Liver (tissue), 7 donors: ENCODE measurements at regions not wholly inside any gene's neighbourhood (a gene's known extent, or its start where the extent isn't known, plus 50 kb on each side); places are given as distances from the start of the nearest gene placed in this dataset.

Experiments
- DNase-seq: peaks from one replicate; pipeline ENCODE4 v3.0.0-alpha.2; 2017; ENCODE audit warnings: low spot score
- H3K27ac ChIP-seq, 2 donors: one replicate each; pipeline ENCODE4 v1.7.0; 2013; ENCODE audit warnings: inconsistent platforms in 2 of 2, low read length in 2 of 2, control low read depth in 1 of 2, low read depth in 1 of 2, mild to moderate bottlenecking in 1 of 2
- H3K27me3 ChIP-seq, 4 donors: one replicate each; pipeline versions ENCODE4 v1.6.1 to v1.7.0; 2013; ENCODE audit warnings: low read length in 3 of 4, inconsistent platforms in 1 of 4, mild to moderate bottlenecking in 1 of 4, moderate library complexity in 1 of 4; ENCODE audit not compliant: control insufficient read depth in 4 of 4, insufficient read depth in 4 of 4
- H3K36me3 ChIP-seq, 4 donors: one replicate each; pipeline versions ENCODE4 v1.6.1 to v1.7.0; 2013; ENCODE audit warnings: low read length in 3 of 4, mild to moderate bottlenecking in 3 of 4, low read depth in 1 of 4, moderate library complexity in 1 of 4; ENCODE audit not compliant: control insufficient read depth in 4 of 4, insufficient read depth in 3 of 4
- H3K4me1 ChIP-seq, 4 donors: one replicate each; pipeline versions ENCODE4 v1.6.1 to v1.7.0; 2013; ENCODE audit warnings: low read length in 3 of 4, mild to moderate bottlenecking in 3 of 4, moderate library complexity in 1 of 4; ENCODE audit not compliant: control insufficient read depth in 4 of 4, insufficient read depth in 4 of 4
- H3K4me3 ChIP-seq, 3 donors: one replicate each; pipeline versions ENCODE4 v1.6.1 to v1.7.0; 2013; ENCODE audit warnings: low read length in 3 of 3, control low read depth in 1 of 3, low read depth in 1 of 3, mild to moderate bottlenecking in 1 of 3
- H3K9ac ChIP-seq, 2 donors: one replicate each; pipeline ENCODE4 v1.7.0; 2013; ENCODE audit warnings: low read length in 2 of 2, mild to moderate bottlenecking in 2 of 2, moderate library complexity in 2 of 2, control low read depth in 1 of 2, low read depth in 1 of 2
- H3K9me3 ChIP-seq, 4 donors: one replicate each; pipeline versions ENCODE4 v1.6.1 to v1.7.0; 2013; ENCODE audit warnings: low read length in 3 of 4; ENCODE audit not compliant: control insufficient read depth in 4 of 4
- ATF3 ChIP-seq: IDR thresholded peaks from 2 replicates; pipeline ENCODE4 v1.6.1; 2016; ENCODE audit warnings: antibody characterized with exemption
- EGR1 ChIP-seq, 2 donors: IDR thresholded peaks; 2 replicates each; pipeline ENCODE4 v1.6.1; 2016 to 2018; ENCODE audit warnings: antibody characterized with exemption in 2 of 2, low read depth in 2 of 2
- FOXA1 ChIP-seq: IDR thresholded peaks from 2 replicates; pipeline ENCODE4 v1.6.1; 2016; ENCODE audit warnings: antibody characterized with exemption
- FOXA2 ChIP-seq: IDR thresholded peaks from 2 replicates; pipeline ENCODE4 v1.6.1; 2016; ENCODE audit warnings: antibody characterized with exemption
- GABPA ChIP-seq, 2 donors: IDR thresholded peaks in 1 of 2; conservative IDR thresholded peaks in 1 of 2; 2 replicates each; pipeline ENCODE4 v1.6.1; 2016; ENCODE audit warnings: antibody characterized with exemption in 2 of 2, mild to moderate bottlenecking in 1 of 2, moderate library complexity in 1 of 2
- HNF4A ChIP-seq, 2 donors: conservative IDR thresholded peaks; 2 replicates each; pipeline ENCODE4 v1.6.1; 2016; ENCODE audit warnings: antibody characterized with exemption in 2 of 2, mild to moderate bottlenecking in 2 of 2
- HNF4G ChIP-seq: IDR thresholded peaks from 2 replicates; pipeline ENCODE4 v1.6.1; 2016; ENCODE audit warnings: antibody characterized with exemption
- JUND ChIP-seq, 2 donors: IDR thresholded peaks; 2 replicates each; pipeline ENCODE4 v1.6.1; 2016; ENCODE audit warnings: antibody characterized with exemption in 2 of 2
- MAX ChIP-seq: IDR thresholded peaks from 2 replicates; pipeline ENCODE4 v1.6.1; 2016; ENCODE audit warnings: antibody characterized with exemption
- NR2F2 ChIP-seq: IDR thresholded peaks from 2 replicates; pipeline ENCODE4 v1.6.1; 2016; ENCODE audit warnings: antibody characterized with exemption
- RAD21 ChIP-seq, 2 donors: IDR thresholded peaks; 2 replicates each; pipeline ENCODE4 v1.6.1; 2016; ENCODE audit warnings: antibody characterized with exemption in 2 of 2, mild to moderate bottlenecking in 2 of 2
- RXRA ChIP-seq, 2 donors: IDR thresholded peaks; 2 replicates each; pipeline ENCODE4 v1.6.1; 2017 to 2018; ENCODE audit warnings: antibody characterized with exemption in 2 of 2, mild to moderate bottlenecking in 1 of 2
- SP1 ChIP-seq: IDR thresholded peaks from 2 replicates; pipeline ENCODE4 v1.6.1; 2018; ENCODE audit warnings: antibody characterized with exemption, mild to moderate bottlenecking
- TAF1 ChIP-seq: conservative IDR thresholded peaks from 2 replicates; pipeline ENCODE4 v1.6.1; 2016; ENCODE audit warnings: antibody characterized with exemption, mild to moderate bottlenecking
- YY1 ChIP-seq: IDR thresholded peaks from 2 replicates; pipeline ENCODE4 v1.6.1; 2016; ENCODE audit warnings: antibody characterized with exemption, mild to moderate bottlenecking
- ZBTB33 ChIP-seq: IDR thresholded peaks from 2 replicates; pipeline ENCODE4 v1.6.1; 2016; ENCODE audit warnings: antibody characterized with exemption
- WGBS: extraction: QIAGEN DNeasy Blood & Tissue Kit; methylation state at CpG from one replicate; pipeline ENCODE4 v1.1.7; 2013; 5-methylcytosine and 5-hydroxymethylcytosine counted together
- TF ChIP-seq, protein P1 (sequence below): IDR thresholded peaks from 2 replicates; pipeline ENCODE4 v1.6.1; 2016; ENCODE audit warnings: antibody characterized with exemption, mild to moderate bottlenecking
- donor health status: healthy.
- donor health status: healthy.
- donor health status: healthy.
- donor health status: healthy.

DNA sequence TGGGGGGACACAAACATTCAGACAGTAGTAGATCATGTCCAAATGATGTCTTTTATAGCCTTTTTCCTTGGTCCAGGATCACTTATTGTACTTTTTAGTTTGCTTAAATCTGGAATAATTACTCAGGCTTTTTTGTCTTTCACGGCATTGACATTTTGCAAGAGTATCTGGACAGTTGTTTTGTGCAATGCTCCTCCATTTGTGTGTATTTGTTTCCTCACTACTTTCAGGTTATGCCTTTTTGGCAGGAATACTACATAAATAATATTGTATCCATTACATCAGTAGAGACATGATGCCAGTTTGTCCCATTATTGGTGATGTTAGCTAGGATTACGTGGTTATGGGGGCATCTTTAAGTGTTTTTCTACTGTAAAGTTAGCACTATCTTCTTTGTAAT lies 238.3 kb downstream of the MAN2A1 start:
- 59% methylated on average over 2 of the region's 2 CpGs for WGBS
- Histone ChIP-seq H3K27me3 (no peaks in the 10 kb centered on the region), H3K9me3 (no peaks in the 10 kb centered on the region), H3K4me3 (no peak overlapping the region), H3K36me3 (no peaks in the 10 kb centered on the region), H3K27ac (no peak overlapping the region), H3K4me1 (peaks cover 0 to 9% (median 0%) of the 10 kb centered on the region in 4 donors), H3K9ac (no peak overlapping the region)
- no peak for DNase-seq
- TF ChIP-seq HNF4G = no peak
- no peak for TF ChIP-seq MAX
- TF ChIP-seq, protein P1, sequence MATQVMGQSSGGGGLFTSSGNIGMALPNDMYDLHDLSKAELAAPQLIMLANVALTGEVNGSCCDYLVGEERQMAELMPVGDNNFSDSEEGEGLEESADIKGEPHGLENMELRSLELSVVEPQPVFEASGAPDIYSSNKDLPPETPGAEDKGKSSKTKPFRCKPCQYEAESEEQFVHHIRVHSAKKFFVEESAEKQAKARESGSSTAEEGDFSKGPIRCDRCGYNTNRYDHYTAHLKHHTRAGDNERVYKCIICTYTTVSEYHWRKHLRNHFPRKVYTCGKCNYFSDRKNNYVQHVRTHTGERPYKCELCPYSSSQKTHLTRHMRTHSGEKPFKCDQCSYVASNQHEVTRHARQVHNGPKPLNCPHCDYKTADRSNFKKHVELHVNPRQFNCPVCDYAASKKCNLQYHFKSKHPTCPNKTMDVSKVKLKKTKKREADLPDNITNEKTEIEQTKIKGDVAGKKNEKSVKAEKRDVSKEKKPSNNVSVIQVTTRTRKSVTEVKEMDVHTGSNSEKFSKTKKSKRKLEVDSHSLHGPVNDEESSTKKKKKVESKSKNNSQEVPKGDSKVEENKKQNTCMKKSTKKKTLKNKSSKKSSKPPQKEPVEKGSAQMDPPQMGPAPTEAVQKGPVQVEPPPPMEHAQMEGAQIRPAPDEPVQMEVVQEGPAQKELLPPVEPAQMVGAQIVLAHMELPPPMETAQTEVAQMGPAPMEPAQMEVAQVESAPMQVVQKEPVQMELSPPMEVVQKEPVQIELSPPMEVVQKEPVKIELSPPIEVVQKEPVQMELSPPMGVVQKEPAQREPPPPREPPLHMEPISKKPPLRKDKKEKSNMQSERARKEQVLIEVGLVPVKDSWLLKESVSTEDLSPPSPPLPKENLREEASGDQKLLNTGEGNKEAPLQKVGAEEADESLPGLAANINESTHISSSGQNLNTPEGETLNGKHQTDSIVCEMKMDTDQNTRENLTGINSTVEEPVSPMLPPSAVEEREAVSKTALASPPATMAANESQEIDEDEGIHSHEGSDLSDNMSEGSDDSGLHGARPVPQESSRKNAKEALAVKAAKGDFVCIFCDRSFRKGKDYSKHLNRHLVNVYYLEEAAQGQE = no peak
- TF ChIP-seq RAD21 (IDR thresholded peaks at IDR 0.05) = peak; percentile 5 to 44
- TF ChIP-seq NR2F2 = no peak
- peak; percentile 76 for TF ChIP-seq YY1
- no peak for TF ChIP-seq ZBTB33

GRCh38 chr5:109928811-109929210 lies 239.1 kb downstream of the MAN2A1 start:
- TF ChIP-seq GABPA (IDR thresholded peaks at IDR 0.05 in 1 of 2, conservative IDR thresholded peaks at IDR 0.05 in 1 of 2) (no peak), RAD21 (IDR thresholded peaks at IDR 0.05) (no peak), YY1 (no peak), NR2F2 (no peak), ZBTB33 (no peak), ATF3 (no peak), MAX (no peak), FOXA1 (no peak), HNF4A (conservative IDR thresholded peaks at IDR 0.05) (no peak), EGR1 (IDR thresholded peaks at IDR 0.05; ENCODE audit: low read depth in 2 of 2) (no peak), FOXA2 (no peak), JUND (IDR thresholded peaks at IDR 0.05) (no peak), RXRA (IDR thresholded peaks at IDR 0.05) (no peak), TAF1 (no peak), SP1 (no peak)
- DNase-seq = no peak
- no peak overlapping the region for H3K27ac ChIP-seq
- H3K9ac ChIP-seq = no peak overlapping the region
- no peaks in the 10 kb centered on the region for H3K27me3 ChIP-seq
- 91% methylated on average over 2 of the region's 2 CpGs for WGBS
- H3K9me3 ChIP-seq = no peaks in the 10 kb centered on the region
- no peak overlapping the region for H3K4me3 ChIP-seq
- no peaks in the 10 kb centered on the region for H3K36me3 ChIP-seq
- H3K4me1 ChIP-seq = peaks cover 0 to 9% (median 0%) of the 10 kb centered on the region in 4 donors
